GM12874 (cell line): ENCODE measurements at regions not wholly inside any gene's neighbourhood (a gene's known extent, or its start where the extent isn't known, plus 50 kb on each side); places are given as distances from the start of the nearest gene placed in this dataset.

ENCODE experiments used
- CTCF ChIP-seq: IDR thresholded peaks from 2 replicates; pipeline ENCODE4 v1.5.1; 2011; ENCODE audit warnings: low read depth, mild to moderate bottlenecking, control low read depth, low read length, moderate library complexity; ENCODE audit not compliant: insufficient read depth

- no peak for TF ChIP-seq CTCF
These were observed 300.1 kb upstream of the C2CD4B start for GRCh38 chr15:62465173-62465572.

- TF ChIP-seq CTCF = no peak
These were observed 304.4 kb upstream of the C2CD4B start for GRCh38 chr15:62469478-62469873.

GRCh38 chr15:62469874-62470688 lies 305.0 kb upstream of the C2CD4B start:
- TF ChIP-seq CTCF = no peak

- TF ChIP-seq CTCF = no peak
These were observed 307.7 kb upstream of the C2CD4B start for GRCh38 chr15:62472616-62473299.

- TF ChIP-seq CTCF = no peak
These were observed 309.1 kb upstream of the C2CD4B start for GRCh38 chr15:62474021-62474770.

GRCh38 chr15:62474771-62475124 lies 309.7 kb upstream of the C2CD4B start:
- TF ChIP-seq CTCF = no peak

GRCh38 chr15:62475591-62475990 lies 310.5 kb upstream of the C2CD4B start:
- TF ChIP-seq CTCF = no peak
